K562 (cell line): ENCODE measurements at regions not wholly inside any gene's neighbourhood (a gene's known extent, or its start where the extent isn't known, plus 50 kb on each side); places are given as distances from the start of the nearest gene placed in this dataset.

Experiments used
- ATF7 ChIP-seq: fragments of 450-650 bp; IDR thresholded peaks from 2 replicates; pipeline ENCODE4 v1.7.1; 2014; ENCODE audit warnings: mild to moderate bottlenecking, moderate library complexity
- BHLHE40 ChIP-seq: IDR thresholded peaks from 2 replicates; pipeline ENCODE4 v1.6.1; 2011; ENCODE audit warnings: low read length, improper control_type of control experiment
- EGR1 ChIP-seq: fragments of 450-650 bp; conservative IDR thresholded peaks from 2 replicates; pipeline ENCODE4 v1.6.1; 2017; ENCODE audit warnings: mild to moderate bottlenecking
- ETV5 ChIP-seq: sonication (generic); formaldehyde crosslinking; IDR thresholded peaks from 2 replicates; pipeline ENCODE4 v1.4.0; 2020; ENCODE audit warnings: low read depth, mild to moderate bottlenecking, missing genetic modification reagents
- FOXK1 ChIP-seq: sonication (generic); formaldehyde crosslinking; IDR thresholded peaks from 2 replicates; pipeline ENCODE4 v1.8.0; 2022; ENCODE audit warnings: missing genetic modification reagents, mild to moderate bottlenecking, borderline replicate concordance
- JUNB ChIP-seq: fragments of 450-650 bp; formaldehyde crosslinking; conservative IDR thresholded peaks from 2 replicates; pipeline ENCODE4 v1.4.0; 2020; ENCODE audit warnings: mild to moderate bottlenecking
- LEF1 ChIP-seq: fragments of 450-650 bp; IDR thresholded peaks from 2 replicates; pipeline ENCODE4 v1.6.1; 2016; ENCODE audit warnings: mild to moderate bottlenecking
- MBD2 ChIP-seq: sonication (generic); IDR thresholded peaks from 2 replicates; pipeline ENCODE4 v1.6.1; 2016; ENCODE audit warnings: low read depth, borderline replicate concordance
- MCM3 ChIP-seq: fragments of 450-650 bp; IDR thresholded peaks from 2 replicates; pipeline ENCODE4 v1.6.1; 2016
- MGA ChIP-seq: fragments of 450-650 bp; IDR thresholded peaks from 2 replicates; pipeline ENCODE4 v1.6.1; 2016; ENCODE audit warnings: mild to moderate bottlenecking, moderate library complexity
- MLLT1 ChIP-seq, 2 experiments: fragments of 450-650 bp; IDR thresholded peaks; 2 replicates each; pipeline ENCODE4 v1.6.1; 2016
- MTA2 ChIP-seq: fragments of 450-650 bp; IDR thresholded peaks from 2 replicates; pipeline ENCODE4 v1.6.1; 2016; ENCODE audit warnings: low read depth
- NFRKB ChIP-seq: fragments of 450-650 bp; IDR thresholded peaks from 2 replicates; pipeline ENCODE4 v1.6.1; 2016; ENCODE audit warnings: low read depth
- PTBP1 ChIP-seq: fragments of 200-400 bp; formaldehyde crosslinking; IDR thresholded peaks from 2 replicates; pipeline ENCODE4 v1.6.1; 2017; ENCODE audit warnings: low read depth, low read length
- TAF1 ChIP-seq: IDR thresholded peaks from 2 replicates; pipeline ENCODE4 v1.6.1; 2011; ENCODE audit warnings: mild to moderate bottlenecking, low read length, moderate library complexity; ENCODE audit not compliant: insufficient read depth, control insufficient read depth, severe bottlenecking; ENCODE audit errors: extremely low read depth
- ZBTB33 ChIP-seq: sonication (generic); formaldehyde crosslinking; IDR thresholded peaks from 2 replicates; pipeline ENCODE4 v1.8.1; 2023; ENCODE audit warnings: mild to moderate bottlenecking, missing genetic modification reagents

GRCh38 chr13:28574617-28575142 is 79.8 kb upstream of the FLT1 start (continued):
- TF ChIP-seq ZBTB33 (CRISPR knock-in tag) (no peak), MGA (peak; percentile 95), ATF7 (peak; percentile 71), FOXK1 (no peak), MCM3 (no peak), EGR1 (peak; percentile 68), MTA2 (peak; percentile 94), ETV5 (CRISPR knock-in tag) (peak; percentile 81), PTBP1 (no peak), MLLT1 (IDR thresholded peaks at IDR 0.05) (peak in 1 of 2 experiments; percentile 97; a peak in 2 of 4 replicates), TAF1 (no peak), MBD2 (0 out of 2 replicates have a peak, but pooled peaks have one; percentile 50), NFRKB (peak; percentile 60; the same call in 1 of the 2 replicates), LEF1 (peak; percentile 87), JUNB (CRISPR knock-in tag) (peak; percentile 74), BHLHE40 (peak; percentile 31)
